Stimulated activated CD4-positive, alpha-beta T cell treated with anti-CD3 and anti-CD28 coated beads, Interleukin-15, amount 100 ng/mL, for 24 hours (primary cell): ENCODE measurements at regions not wholly inside any gene's neighbourhood (a gene's known extent, or its start where the extent isn't known, plus 50 kb on each side); places are given as distances from the start of the nearest gene placed in this dataset.

Experiments used
- DNase-seq: peaks from one replicate; pipeline ENCODE4 v3.0.0-alpha.2; 2020

GRCh38 chr6:95511404-95511803 lies 65.9 kb upstream of the MANEA start:
- DNase-seq = no peak

GRCh38 chr6:95515975-95516374 lies 61.4 kb upstream of the MANEA start:
- no peak for DNase-seq

- no peak for DNase-seq
Measured at GRCh38 chr6:95517004-95517403, 60.3 kb upstream of the MANEA start.

GRCh38 chr6:95517568-95517967 lies 59.8 kb upstream of the MANEA start:
- no peak for DNase-seq

- no peak for DNase-seq
Measured at GRCh38 chr6:95518630-95519227, 58.6 kb upstream of the MANEA start.

GRCh38 chr6:95519228-95520037 lies 57.9 kb upstream of the MANEA start:
- no peak for DNase-seq

- no peak for DNase-seq
Measured at GRCh38 chr6:95521181-95521580, 56.2 kb upstream of the MANEA start.
